Mesenchymal stem cell (in vitro differentiated cells and primary cell): ENCODE measurements at regions not wholly inside any gene's neighbourhood (a gene's known extent, or its start where the extent isn't known, plus 50 kb on each side); places are given as distances from the start of the nearest gene placed in this dataset.
A peak's percentile ranks its signal among the peaks of the same experiment; 100 is the strongest.

Source experiments
- DNase-seq: peaks from one replicate; pipeline ENCODE4 v3.0.0-alpha.2; 2013
- H2AFZ ChIP-seq: one replicate; pipeline ENCODE4 v1.6.1; 2013; ENCODE audit warnings: low read depth, mild to moderate bottlenecking, control low read depth, inconsistent platforms, low read length, moderate library complexity
- H2AK5ac ChIP-seq: 2 replicates; pipeline ENCODE4 v1.6.1; 2013; ENCODE audit warnings: low read length, moderate library complexity, mild to moderate bottlenecking, inconsistent platforms; ENCODE audit not compliant: severe bottlenecking
- H2BK120ac ChIP-seq: one replicate; pipeline ENCODE4 v1.6.1; 2013; ENCODE audit warnings: low read depth, mild to moderate bottlenecking, inconsistent platforms, low read length, moderate library complexity
- H2BK12ac ChIP-seq, 2 experiments: one replicate each; pipeline ENCODE4 v1.6.1; 2013; ENCODE audit warnings: inconsistent platforms in 2 of 2, low read length in 2 of 2, mild to moderate bottlenecking in 2 of 2, moderate library complexity in 2 of 2, control low read depth in 1 of 2
- H2BK15ac ChIP-seq: one replicate; pipeline ENCODE4 v1.6.1; 2013; ENCODE audit warnings: mild to moderate bottlenecking, low read depth, inconsistent platforms; ENCODE audit not compliant: poor library complexity, severe bottlenecking
- H2BK5ac ChIP-seq: 2 replicates; pipeline ENCODE4 v1.6.1; 2013; ENCODE audit warnings: low read depth, mild to moderate bottlenecking, low read length, control low read depth, inconsistent platforms; ENCODE audit not compliant: poor library complexity, severe bottlenecking
- H3K14ac ChIP-seq, 2 experiments: one replicate each; pipeline ENCODE4 v1.6.1; 2013; ENCODE audit warnings: inconsistent platforms in 2 of 2, low read length in 2 of 2, control low read depth in 1 of 2, mild to moderate bottlenecking in 1 of 2, moderate library complexity in 1 of 2
- H3K18ac ChIP-seq, 2 experiments: one replicate each; pipeline ENCODE4 v1.6.1; 2013; ENCODE audit warnings: inconsistent platforms in 2 of 2, low read length in 2 of 2, control low read depth in 1 of 2, low read depth in 1 of 2, mild to moderate bottlenecking in 1 of 2
- H3K23ac ChIP-seq, 2 experiments: one replicate each; pipeline ENCODE4 v1.6.1; 2013; ENCODE audit warnings: inconsistent platforms in 2 of 2, low read length in 2 of 2, mild to moderate bottlenecking in 2 of 2, moderate library complexity in 2 of 2, control low read depth in 1 of 2
- H3K27ac ChIP-seq: 2 replicates; pipeline ENCODE4 v1.5.1; 2013; ENCODE audit warnings: mild to moderate bottlenecking, moderate library complexity, low read length, control low read depth, inconsistent platforms; ENCODE audit not compliant: poor library complexity, severe bottlenecking
- H3K27me3 ChIP-seq, 2 experiments: 2 replicates each; pipeline versions ENCODE4 v1.6.1 to v1.7.0; 2013; ENCODE audit warnings: low read length in 2 of 2, mild to moderate bottlenecking in 2 of 2, moderate library complexity in 2 of 2, control low read depth in 1 of 2, inconsistent platforms in 1 of 2; ENCODE audit not compliant: control insufficient read depth in 1 of 2, insufficient read depth in 1 of 2
- H3K36me3 ChIP-seq, 2 experiments: 2 replicates each; pipeline versions ENCODE4 v1.6.1 to v1.7.0; 2013; ENCODE audit warnings: low read length in 2 of 2, control low read depth in 1 of 2, inconsistent platforms in 1 of 2, low read depth in 1 of 2, mild to moderate bottlenecking in 1 of 2; ENCODE audit not compliant: insufficient read depth in 2 of 2, control insufficient read depth in 1 of 2
- H3K4ac ChIP-seq, 2 experiments: one replicate each; pipeline ENCODE4 v1.6.1; 2013; ENCODE audit warnings: inconsistent platforms in 2 of 2, low read length in 2 of 2, mild to moderate bottlenecking in 2 of 2, moderate library complexity in 2 of 2, control low read depth in 1 of 2, low read depth in 1 of 2
- H3K4me1 ChIP-seq: 2 replicates; pipeline ENCODE4 v1.6.1; 2013; ENCODE audit warnings: low read depth, low read length, control low read depth; ENCODE audit not compliant: control insufficient read depth, insufficient read depth
- H3K4me2 ChIP-seq: 2 replicates; pipeline ENCODE4 v1.6.1; 2013; ENCODE audit warnings: low read length, mild to moderate bottlenecking, inconsistent platforms; ENCODE audit not compliant: poor library complexity, severe bottlenecking
- H3K4me3 ChIP-seq, 2 experiments: 2 replicates each; pipeline versions ENCODE4 v1.5.1 to v1.7.0; 2013; ENCODE audit warnings: low read length in 2 of 2, mild to moderate bottlenecking in 2 of 2, control low read depth in 1 of 2, low read depth in 1 of 2; ENCODE audit not compliant: insufficient read depth in 1 of 2
- H3K79me1 ChIP-seq: replicated peaks from 2 replicates; pipeline ENCODE4 v1.6.1; 2013; ENCODE audit warnings: mild to moderate bottlenecking, control low read depth, low read length, inconsistent platforms; ENCODE audit not compliant: poor library complexity, severe bottlenecking
- H3K9ac ChIP-seq: 2 replicates; pipeline ENCODE4 v1.7.0; 2013; ENCODE audit warnings: mild to moderate bottlenecking, low read length, moderate library complexity
- H3K9me3 ChIP-seq: 2 replicates; pipeline ENCODE4 v1.7.0; 2013; ENCODE audit warnings: mild to moderate bottlenecking, low read length; ENCODE audit not compliant: control insufficient read depth
- H4K8ac ChIP-seq: one replicate; pipeline ENCODE4 v1.6.1; 2013; ENCODE audit warnings: inconsistent platforms, mild to moderate bottlenecking, low read length, moderate library complexity
- H4K91ac ChIP-seq: one replicate; pipeline ENCODE4 v1.6.1; 2013; ENCODE audit warnings: mild to moderate bottlenecking, low read length, inconsistent platforms
- WGBS: methylation state at CpG from one replicate; pipeline ENCODE4 v1.1.7; 2013; ENCODE audit warnings: mixed read lengths; 5-methylcytosine and 5-hydroxymethylcytosine counted together

DNA sequence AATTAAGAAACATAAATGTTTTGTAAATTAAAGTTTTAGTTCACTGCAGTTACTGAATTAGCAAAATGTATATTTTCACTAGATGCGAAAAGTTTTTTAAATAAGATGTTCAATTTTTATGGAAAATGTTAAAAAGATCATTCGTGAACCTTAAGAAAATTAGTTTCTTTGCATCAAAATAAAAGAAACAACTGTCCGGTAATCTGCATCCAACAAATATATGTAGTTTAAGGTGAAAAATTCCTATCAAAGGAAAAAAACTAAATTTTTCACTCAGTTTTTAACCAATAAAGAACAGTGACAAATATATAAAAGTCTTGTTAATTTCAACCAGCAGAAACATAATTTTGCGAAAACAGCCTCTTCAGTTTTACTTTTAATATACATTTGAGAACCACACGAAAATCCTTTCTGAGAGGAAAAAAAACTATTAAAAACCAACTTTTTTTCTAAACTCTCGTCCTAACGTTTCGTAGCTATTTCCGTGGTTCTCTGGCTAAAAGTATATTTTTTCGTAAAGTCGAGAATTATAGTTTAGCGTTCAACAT, 64.5 kb downstream of the KCNRG start:
- H3K27ac ChIP-seq = peak overlapping the region; percentile 74
- peak overlapping the region; percentile 61 for H2BK120ac ChIP-seq
- H2BK15ac ChIP-seq = no peak overlapping the region
- no peak overlapping the region for H2AK5ac ChIP-seq
- no peak overlapping the region for H2BK12ac ChIP-seq
- H4K91ac ChIP-seq = no peak overlapping the region
- H3K4ac ChIP-seq = no peak overlapping the region
- no peak overlapping the region for H3K23ac ChIP-seq
- H4K8ac ChIP-seq = no peak overlapping the region
- H3K4me2 ChIP-seq = peak overlapping the region; percentile 69
- no peak overlapping the region for H3K18ac ChIP-seq
- 4% methylated on average over 9 of the region's 12 CpGs for WGBS
- peak overlapping the region in 1 of 2 experiments; percentile 89 for H3K4me3 ChIP-seq
- no peaks in the 10 kb centered on the region for H3K36me3 ChIP-seq
- H2BK5ac ChIP-seq = no peak overlapping the region
- peaks cover 1% of the 10 kb centered on the region for H3K79me1 ChIP-seq
- no peaks in the 10 kb centered on the region for H3K9me3 ChIP-seq
- DNase-seq = no peak
- no peak overlapping the region for H3K14ac ChIP-seq
- no peaks in the 10 kb centered on the region for H3K4me1 ChIP-seq
- H2AFZ ChIP-seq = no peak overlapping the region
- H3K9ac ChIP-seq = peak overlapping the region; percentile 96
- no peaks in the 10 kb centered on the region for H3K27me3 ChIP-seq

DNA sequence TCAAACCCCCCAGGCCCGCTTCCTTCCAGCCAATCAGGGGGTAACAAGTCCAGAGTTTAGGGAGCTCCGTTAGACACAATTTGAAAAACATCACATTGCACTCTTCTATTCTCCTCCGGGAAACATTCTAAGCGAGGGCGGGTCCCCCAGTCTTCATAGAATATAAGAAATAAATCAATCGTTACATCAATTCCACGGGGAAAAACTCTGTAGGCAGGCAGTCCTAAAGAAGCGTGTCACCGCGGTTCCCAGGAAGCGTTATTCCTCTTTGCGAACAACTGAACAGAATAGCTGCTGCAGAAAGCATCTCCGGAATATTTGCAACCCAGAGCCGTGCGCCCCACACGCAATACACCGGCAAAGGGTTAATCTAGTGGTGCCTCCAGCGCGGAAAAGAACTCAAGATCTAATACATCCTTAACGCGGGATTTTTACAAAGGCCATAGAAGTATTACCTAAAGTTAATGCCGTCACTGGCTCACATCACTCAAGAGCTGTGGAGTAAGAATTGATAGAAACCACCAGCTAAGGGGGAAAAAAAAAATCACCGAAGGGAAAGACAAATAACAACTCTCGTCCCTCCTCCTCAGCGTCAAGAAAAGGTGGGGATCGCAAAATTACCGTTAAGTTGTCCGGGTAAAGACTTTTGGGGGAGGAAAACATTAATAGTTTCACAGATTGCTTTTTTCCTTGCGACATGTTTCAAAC, 65.1 kb downstream of the KCNRG start:
- Histone ChIP-seq H3K27ac (peak overlapping the region; percentile 74), H2AFZ (no peak overlapping the region), H4K91ac (peak overlapping the region; percentile 39), H3K14ac (peak overlapping the region in 1 of 2 experiments; percentile 86), H4K8ac (no peak overlapping the region), H3K18ac (peak overlapping the region; percentile 18 to 75), H3K4ac (peak overlapping the region; percentile 51 to 69), H3K36me3 (no peaks in the 10 kb centered on the region), H3K9me3 (no peaks in the 10 kb centered on the region), H3K23ac (peak overlapping the region in 1 of 2 experiments; percentile 8), H3K27me3 (no peaks in the 10 kb centered on the region), H2BK5ac (peak overlapping the region; percentile 24), H3K9ac (peak overlapping the region; percentile 96), H3K4me1 (no peaks in the 10 kb centered on the region), H2BK12ac (peak overlapping the region in 1 of 2 experiments; percentile 18), H3K4me3 (peak overlapping the region; percentile 76 to 89), H2AK5ac (no peak overlapping the region), H3K79me1 (peaks cover 1% of the 10 kb centered on the region), H2BK120ac (peak overlapping the region; percentile 61), H3K4me2 (peak overlapping the region; percentile 69), H2BK15ac (no peak overlapping the region)
- 0% methylated on average over 21 of the region's 29 CpGs for WGBS
- peak; percentile 77 for DNase-seq

DNA sequence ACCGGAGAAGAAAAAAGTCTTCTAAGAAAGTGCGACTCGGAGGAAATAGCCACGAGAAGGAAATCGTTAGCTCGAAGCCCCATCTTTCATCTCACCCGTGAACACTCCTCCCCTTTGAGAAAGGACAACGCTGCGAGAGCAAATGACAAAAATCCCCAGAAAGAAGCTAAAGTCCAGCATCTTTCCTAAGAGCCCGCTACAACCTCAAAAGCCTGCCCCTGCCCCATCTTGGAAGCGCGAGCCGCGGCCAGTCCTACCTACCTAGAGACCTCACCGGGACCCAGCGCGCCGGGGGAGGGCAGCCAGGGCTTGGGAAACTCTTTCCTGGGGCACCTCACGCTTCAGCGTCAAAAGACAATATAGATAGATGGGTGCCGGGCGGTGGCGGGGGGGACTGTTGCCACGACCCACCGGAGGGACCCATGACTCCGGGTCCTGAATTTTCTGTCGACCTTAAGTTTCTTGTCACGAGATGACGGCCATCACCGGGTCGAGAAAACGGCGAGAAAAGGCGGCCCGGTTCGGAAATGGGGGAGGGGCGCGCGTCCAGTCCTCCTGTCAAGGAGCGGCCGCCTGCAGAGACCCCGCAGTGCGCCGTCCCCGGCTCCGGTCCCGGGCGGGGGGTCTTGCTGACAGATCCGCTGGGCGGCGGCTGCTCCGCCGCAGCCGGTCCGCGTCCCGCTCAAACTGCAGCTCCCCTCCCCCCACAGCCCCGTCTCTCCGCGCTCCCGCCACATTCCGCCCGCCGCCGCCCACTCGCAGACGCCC, 65.9 kb downstream of the KCNRG start:
- Histone ChIP-seq H2BK5ac (peak overlapping the region; percentile 95), H3K4me1 (no peaks in the 10 kb centered on the region), H3K14ac (peak overlapping the region in 1 of 2 experiments; percentile 91), H3K27me3 (no peaks in the 10 kb centered on the region), H4K91ac (peak overlapping the region; percentile 94), H3K79me1 (peaks cover 1% of the 10 kb centered on the region), H3K23ac (peak overlapping the region; percentile 8 to 85), H2AFZ (peak overlapping the region; percentile 72), H2BK12ac (peak overlapping the region in 1 of 2 experiments; percentile 92), H3K27ac (peak overlapping the region; percentile 74), H2BK120ac (peak overlapping the region; percentile 71), H3K36me3 (no peaks in the 10 kb centered on the region), H3K4ac (peak overlapping the region; percentile 27 to 88), H4K8ac (peak overlapping the region; percentile 5), H3K4me3 (peak overlapping the region; percentile 76 to 89), H2BK15ac (peak overlapping the region; percentile 60), H3K9me3 (no peaks in the 10 kb centered on the region), H3K18ac (peak overlapping the region; percentile 91 to 96), H3K4me2 (peak overlapping the region; percentile 69), H2AK5ac (no peak overlapping the region), H3K9ac (peak overlapping the region; percentile 96)
- under 1% methylated on average over 67 of the region's 67 CpGs for WGBS
- peak; percentile 66 for DNase-seq
